A673 (cell line): ENCODE measurements at regions not wholly inside any gene's neighbourhood (a gene's known extent, or its start where the extent isn't known, plus 50 kb on each side); places are given as distances from the start of the nearest gene placed in this dataset.

Source experiments
- BruUV-seq: library from RNA; stranded (reverse); fragments of 400-500 nt; replicated peaks from 2 replicates; lab custom pipeline; 2021; lab: Mats Ljungman, UMichigan
- CTCF ChIA-PET: fragments of 300-600 bp; sonication (Branson Sonifier 250); formaldehyde crosslinking; loops from one replicate; lab custom pipeline; 2022; ENCODE audit warnings: antibody characterized with exemption; lab: Charles Lee
- POLR2A ChIA-PET: fragments of 300-600 bp; sonication (Branson Sonifier 250); formaldehyde crosslinking; loops from one replicate; lab custom pipeline; 2022; ENCODE audit warnings: antibody characterized with exemption; ENCODE audit not compliant: low non-redundant PET; lab: Charles Lee
- DNase-seq: peaks from one replicate; pipeline ENCODE4 v3.0.0-alpha.2; 2015; ENCODE audit warnings: low spot score
- H3K27ac ChIP-seq: fragments of 200-600 bp; sonication (generic); 2 replicates; pipeline ENCODE4 v1.5.1; 2016; ENCODE audit warnings: mixed run types, low read depth, mild to moderate bottlenecking, mixed read lengths, antibody characterized with exemption, low read length; ENCODE audit not compliant: poor library complexity, severe bottlenecking
- H3K27me3 ChIP-seq: fragments of 200-600 bp; sonication (generic); replicated peaks from 2 replicates; pipeline ENCODE4 v1.6.1; 2017; ENCODE audit warnings: mixed run types, low read depth, mild to moderate bottlenecking, mixed read lengths, antibody characterized with exemption, low read length; ENCODE audit not compliant: insufficient read depth, poor library complexity
- H3K36me3 ChIP-seq: fragments of 200-600 bp; sonication (generic); 2 replicates; pipeline ENCODE4 v1.6.1; 2016; ENCODE audit warnings: mixed run types, mild to moderate bottlenecking, mixed read lengths, antibody characterized with exemption, low read length; ENCODE audit not compliant: insufficient read depth, poor library complexity, severe bottlenecking
- H3K4me1 ChIP-seq: fragments of 200-600 bp; sonication (generic); 2 replicates; pipeline ENCODE4 v1.6.1; 2017; ENCODE audit warnings: mixed run types, mild to moderate bottlenecking, mixed read lengths, antibody characterized with exemption, low read length; ENCODE audit not compliant: insufficient read depth, poor library complexity, severe bottlenecking
- H3K4me3 ChIP-seq: fragments of 200-600 bp; sonication (generic); 2 replicates; pipeline ENCODE4 v1.5.1; 2016; ENCODE audit warnings: low read depth, mixed run types, mild to moderate bottlenecking, mixed read lengths, low read length; ENCODE audit not compliant: poor library complexity, severe bottlenecking
- H3K9me3 ChIP-seq: fragments of 200-600 bp; sonication (generic); 2 replicates; pipeline ENCODE4 v1.6.1; 2016; ENCODE audit warnings: mixed run types, low read depth, mild to moderate bottlenecking, mixed read lengths, antibody characterized with exemption, low read length; ENCODE audit not compliant: poor library complexity, severe bottlenecking
- CTCF ChIP-seq: fragments of 300-800, 200-600 bp; sonication (generic); conservative IDR thresholded peaks from 2 replicates; pipeline ENCODE4 v1.5.1; 2017; ENCODE audit warnings: low read depth, mild to moderate bottlenecking, antibody characterized with exemption, low read length, moderate library complexity, mixed read lengths
- EZH2 ChIP-seq: fragments of 200-600 bp; sonication (generic); IDR thresholded peaks from 2 replicates; pipeline ENCODE4 v1.6.1; 2017; ENCODE audit warnings: borderline replicate concordance, low read depth, mild to moderate bottlenecking, mixed read lengths, antibody characterized with exemption, low read length; ENCODE audit not compliant: poor library complexity, severe bottlenecking
- intact Hi-C: fragments of 100-400 bp; cut with micrococcal nuclease; formaldehyde crosslinking; loops from one replicate; pipeline ENCODE4 v1.10.0; 2022; ENCODE audit not compliant: unreplicated experiment

GRCh38 chr7:148940702-148941597, 56.9 kb upstream of the EZH2 start:
- TF ChIP-seq EZH2 (no peak), CTCF (no peak)
- Histone ChIP-seq H3K4me1 (peaks cover 7% of the 10 kb centered on the region), H3K27ac (peak overlapping the region; percentile 95), H3K4me3 (peak overlapping the region; percentile 67), H3K9me3 (no peaks in the 10 kb centered on the region), H3K27me3 (no peaks in the 10 kb centered on the region), H3K36me3 (no peaks in the 10 kb centered on the region)
- intact Hi-C loops = loop anchor here (1.0 kb wide), 3 partner anchors 42 to 366 kb away; no protein-coding TSS in a partner anchor
- ChIA-PET POLR2A (interaction anchor here (0.6 kb wide), 3 partner anchors 19 to 313 kb away, joined by 3 to 8 read pairs (median 7); no protein-coding TSS in a partner anchor), CTCF (interaction anchor here (0.6 to 0.7 kb wide), 2 partner anchors 207 to 472 kb away, joined by 3 read pairs; partner anchors contain the start of gene ZNF398)
- BruUV-seq = no TSS peak
- peak; percentile 92 for DNase-seq

- Histone ChIP-seq H3K27ac (no peak overlapping the region), H3K4me3 (no peak overlapping the region), H3K36me3 (no peaks in the 10 kb centered on the region), H3K27me3 (no peaks in the 10 kb centered on the region), H3K4me1 (peaks cover 7% of the 10 kb centered on the region), H3K9me3 (no peaks in the 10 kb centered on the region)
- BruUV-seq = no TSS peak
- TF ChIP-seq CTCF (no peak), EZH2 (no peak)
- ChIA-PET POLR2A (no interaction called here), CTCF (interaction anchor here (0.7 kb wide), 1 partner anchor 26 kb away, joined by 9 read pairs; no protein-coding TSS in a partner anchor)
- no peak for DNase-seq
- intact Hi-C loops = no loop called here
Measured at GRCh38 chr7:148939128-148939755, 55.2 kb upstream of the EZH2 start.

- no TSS peak for BruUV-seq
- ChIA-PET CTCF (no interaction called here), POLR2A (no interaction called here)
- Histone ChIP-seq H3K4me3 (no peak overlapping the region), H3K27ac (no peak overlapping the region), H3K4me1 (peaks cover 7% of the 10 kb centered on the region), H3K27me3 (no peaks in the 10 kb centered on the region), H3K36me3 (no peaks in the 10 kb centered on the region), H3K9me3 (no peaks in the 10 kb centered on the region)
- TF ChIP-seq CTCF = no peak
- TF ChIP-seq EZH2 = no peak
- DNase-seq = no peak
- intact Hi-C loops = no loop called here
Measured at GRCh38 chr7:148935451-148935850, 51.4 kb upstream of the EZH2 start.
